Left ventricle myocardium inferior (tissue), 1 donor: ENCODE measurements at regions not wholly inside any gene's neighbourhood (a gene's known extent, or its start where the extent isn't known, plus 50 kb on each side); places are given as distances from the start of the nearest gene placed in this dataset.
"Not testable (repeated sequence)": the region's sequence is repeated elsewhere in the genome, so short reads cannot be mapped to it uniquely, and the experiment has no call there.

Experiments used
- DNase-seq: peaks from one replicate; pipeline ENCODE4 v3.0.0-alpha.2; 2020
- H3K27ac ChIP-seq: fragments of 200-600 bp; replicated peaks from 2 replicates; pipeline ENCODE4 v1.8.0; 2021
- H3K27me3 ChIP-seq: fragments of 200-600 bp; 2 replicates; pipeline ENCODE4 v1.8.0; 2021; ENCODE audit warnings: low read depth
- H3K36me3 ChIP-seq: fragments of 200-600 bp; 2 replicates; pipeline ENCODE4 v1.8.0; 2021
- H3K4me1 ChIP-seq: fragments of 200-600 bp; 2 replicates; pipeline ENCODE4 v1.8.0; 2021
- H3K4me3 ChIP-seq: fragments of 200-600 bp; 2 replicates; pipeline ENCODE4 v1.8.0; 2021; ENCODE audit warnings: mild to moderate bottlenecking, moderate library complexity
- H3K9me3 ChIP-seq: fragments of 200-600 bp; replicated peaks from 2 replicates; pipeline ENCODE4 v1.8.0; 2021
- intact Hi-C: fragments of 100-400 bp; cut with micrococcal nuclease; formaldehyde crosslinking; loops from one replicate; pipeline ENCODE4 v1.11.0; 2022
- TF ChIP-seq, protein P1 (sequence below): fragments of 200-600 bp; IDR thresholded peaks from 2 replicates; pipeline ENCODE4 v1.8.0; 2021; ENCODE audit warnings: antibody characterized with exemption, mild to moderate bottlenecking, borderline replicate concordance
- donor health status: DM: no; HTN: yes; CAD: no; lungs with severe emphysema.

DNA sequence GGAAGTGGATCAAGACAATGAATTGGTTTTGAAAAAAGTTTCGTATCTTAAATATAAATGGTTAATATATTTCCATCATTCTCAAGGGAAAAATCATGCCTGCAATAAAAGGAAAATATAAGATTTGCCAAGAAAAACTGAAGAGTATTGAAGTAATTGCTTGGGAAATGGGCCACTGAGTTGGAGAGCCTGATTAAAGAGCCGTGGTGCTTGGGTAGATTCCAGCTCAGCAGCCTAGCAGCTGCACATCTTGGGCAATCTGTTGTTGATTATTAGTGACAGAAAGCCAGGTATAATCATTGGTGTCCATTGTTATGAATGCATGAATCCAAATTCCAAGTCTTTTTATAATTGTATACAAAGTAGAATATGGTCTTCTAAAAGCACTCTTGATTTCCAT, 800.9 kb upstream of the CHORDC1 start:
- TF ChIP-seq, protein P1, sequence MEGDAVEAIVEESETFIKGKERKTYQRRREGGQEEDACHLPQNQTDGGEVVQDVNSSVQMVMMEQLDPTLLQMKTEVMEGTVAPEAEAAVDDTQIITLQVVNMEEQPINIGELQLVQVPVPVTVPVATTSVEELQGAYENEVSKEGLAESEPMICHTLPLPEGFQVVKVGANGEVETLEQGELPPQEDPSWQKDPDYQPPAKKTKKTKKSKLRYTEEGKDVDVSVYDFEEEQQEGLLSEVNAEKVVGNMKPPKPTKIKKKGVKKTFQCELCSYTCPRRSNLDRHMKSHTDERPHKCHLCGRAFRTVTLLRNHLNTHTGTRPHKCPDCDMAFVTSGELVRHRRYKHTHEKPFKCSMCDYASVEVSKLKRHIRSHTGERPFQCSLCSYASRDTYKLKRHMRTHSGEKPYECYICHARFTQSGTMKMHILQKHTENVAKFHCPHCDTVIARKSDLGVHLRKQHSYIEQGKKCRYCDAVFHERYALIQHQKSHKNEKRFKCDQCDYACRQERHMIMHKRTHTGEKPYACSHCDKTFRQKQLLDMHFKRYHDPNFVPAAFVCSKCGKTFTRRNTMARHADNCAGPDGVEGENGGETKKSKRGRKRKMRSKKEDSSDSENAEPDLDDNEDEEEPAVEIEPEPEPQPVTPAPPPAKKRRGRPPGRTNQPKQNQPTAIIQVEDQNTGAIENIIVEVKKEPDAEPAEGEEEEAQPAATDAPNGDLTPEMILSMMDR, result no peak
- no peaks in the 10 kb centered on the region for H3K4me1 ChIP-seq
- intact Hi-C loops, result no loop called here
- H3K27me3 ChIP-seq, result no peaks in the 10 kb centered on the region
- H3K27ac ChIP-seq, result no peak overlapping the region
- no peak overlapping the region for H3K4me3 ChIP-seq
- no peaks in the 10 kb centered on the region for H3K36me3 ChIP-seq
- no peaks in the 10 kb centered on the region for H3K9me3 ChIP-seq
- no peak for DNase-seq

GRCh38 chr11:91011503-91011902, 788.7 kb upstream of the CHORDC1 start:
- no peak for DNase-seq

GRCh38 chr11:91005458-91005857, 782.6 kb upstream of the CHORDC1 start:
- no peak for DNase-seq
- no peaks in the 10 kb centered on the region for H3K4me1 ChIP-seq
- H3K4me3 ChIP-seq, result no peak overlapping the region
- intact Hi-C loops, result no loop called here
- TF ChIP-seq, protein P1, result no peak
- H3K36me3 ChIP-seq, result no peaks in the 10 kb centered on the region
- H3K27ac ChIP-seq, result no peak overlapping the region
- H3K9me3 ChIP-seq, result peaks cover 15% of the 10 kb centered on the region
- H3K27me3 ChIP-seq, result no peaks in the 10 kb centered on the region

More at GRCh38 chr11:91011503-91011902, 788.7 kb upstream of the CHORDC1 start:
- intact Hi-C loops, result no loop called here
- Histone ChIP-seq H3K27ac (no peak overlapping the region), H3K4me1 (no peaks in the 10 kb centered on the region), H3K27me3 (no peaks in the 10 kb centered on the region), H3K36me3 (no peaks in the 10 kb centered on the region), H3K9me3 (peaks cover 24% of the 10 kb centered on the region), H3K4me3 (no peak overlapping the region)
- TF ChIP-seq, protein P1, result no peak

DNA sequence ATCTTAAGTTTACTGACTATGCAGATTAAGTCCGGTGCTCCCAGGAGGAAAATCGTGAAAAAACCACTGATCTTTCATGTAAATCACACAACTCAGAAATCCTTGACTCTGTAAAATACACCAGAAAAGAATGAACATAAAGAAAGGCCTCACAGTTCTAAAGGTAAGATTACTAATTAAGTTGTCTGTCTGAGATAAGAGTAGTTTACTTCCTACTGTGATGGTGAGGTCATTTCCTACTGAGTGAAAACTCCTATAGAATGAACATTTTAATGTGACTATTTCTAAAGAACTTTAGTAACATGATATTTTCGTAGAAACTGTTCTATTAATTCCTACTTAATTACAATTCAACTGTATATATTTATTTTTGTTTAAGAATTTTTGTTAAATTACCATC, 774.4 kb upstream of the CHORDC1 start:
- no peaks in the 10 kb centered on the region for H3K36me3 ChIP-seq
- intact Hi-C loops, result no loop called here
- H3K9me3 ChIP-seq, result no peaks in the 10 kb centered on the region
- no peak overlapping the region for H3K4me3 ChIP-seq
- H3K27ac ChIP-seq, result no peak overlapping the region
- DNase-seq, result no peak
- no peaks in the 10 kb centered on the region for H3K27me3 ChIP-seq
- TF ChIP-seq, protein P1, result no peak
- no peaks in the 10 kb centered on the region for H3K4me1 ChIP-seq

DNA sequence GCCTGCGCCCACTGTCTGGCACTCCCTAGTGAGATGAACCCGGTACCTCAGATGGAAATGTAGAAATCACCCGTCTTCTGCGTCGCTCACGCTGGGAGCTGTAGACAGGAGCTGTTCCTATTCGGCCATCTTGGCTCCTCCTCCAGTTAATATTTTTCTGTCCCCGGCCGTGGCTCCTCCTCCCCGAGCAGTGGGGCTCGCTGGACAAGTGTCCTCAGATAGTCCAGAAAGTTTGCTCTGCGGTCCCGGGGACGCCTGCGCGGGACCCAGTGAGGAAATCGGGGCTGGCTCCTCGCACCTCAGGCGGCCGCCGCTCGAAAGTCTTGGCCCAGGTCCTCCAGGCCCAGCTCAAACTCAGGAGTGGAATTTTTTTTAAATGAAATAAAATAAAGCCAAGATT, 749.3 kb upstream of the CHORDC1 start:
- H3K27me3 ChIP-seq, DNase-seq, H3K4me3 ChIP-seq, H3K9me3 ChIP-seq, H3K36me3 ChIP-seq, H3K4me1 ChIP-seq, H3K27ac ChIP-seq, intact Hi-C loops: not testable (repeated sequence)

DNA sequence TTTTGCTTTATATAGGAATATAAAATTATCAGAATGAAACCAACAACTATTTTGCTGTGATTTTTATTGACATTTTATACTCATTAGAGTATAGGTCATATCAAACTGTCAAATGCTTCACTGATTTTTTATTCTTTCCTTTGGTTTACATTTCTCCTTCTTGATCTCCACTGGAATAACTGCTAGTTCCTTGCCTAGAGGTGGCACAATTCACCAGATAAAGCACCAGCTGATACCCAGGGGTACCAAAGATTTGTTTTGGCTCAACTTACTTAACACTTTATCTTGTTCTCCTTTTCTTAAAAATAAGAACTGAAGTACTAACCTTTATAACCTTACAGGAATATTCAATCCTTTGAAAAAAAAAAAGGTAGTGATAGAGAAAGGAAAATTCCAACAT, 725.1 kb upstream of the CHORDC1 start:
- no peaks in the 10 kb centered on the region for H3K27me3 ChIP-seq
- intact Hi-C loops, result no loop called here
- TF ChIP-seq, protein P1, result peak; percentile 36
- no peaks in the 10 kb centered on the region for H3K4me1 ChIP-seq
- H3K36me3 ChIP-seq, result no peaks in the 10 kb centered on the region
- DNase-seq, result no peak
- H3K27ac ChIP-seq, result no peak overlapping the region
- no peaks in the 10 kb centered on the region for H3K9me3 ChIP-seq
- no peak overlapping the region for H3K4me3 ChIP-seq
